GM20000 (cell line): ENCODE measurements at regions not wholly inside any gene's neighbourhood (a gene's known extent, or its start where the extent isn't known, plus 50 kb on each side); places are given as distances from the start of the nearest gene placed in this dataset.

Experiments used
- DNase-seq: peaks from one replicate; pipeline ENCODE4 v3.0.0; 2012; ENCODE audit warnings: low spot score
- TF ChIP-seq, protein P1 (sequence below): IDR thresholded peaks from 2 replicates; pipeline ENCODE4 v1.5.1; 2012; ENCODE audit warnings: mild to moderate bottlenecking, control low read depth; ENCODE audit errors: extremely low read depth, missing control alignments

GRCh38 chr3:102238362-102238761 is 196.5 kb upstream of the ZPLD1 start:
- TF ChIP-seq, protein P1, sequence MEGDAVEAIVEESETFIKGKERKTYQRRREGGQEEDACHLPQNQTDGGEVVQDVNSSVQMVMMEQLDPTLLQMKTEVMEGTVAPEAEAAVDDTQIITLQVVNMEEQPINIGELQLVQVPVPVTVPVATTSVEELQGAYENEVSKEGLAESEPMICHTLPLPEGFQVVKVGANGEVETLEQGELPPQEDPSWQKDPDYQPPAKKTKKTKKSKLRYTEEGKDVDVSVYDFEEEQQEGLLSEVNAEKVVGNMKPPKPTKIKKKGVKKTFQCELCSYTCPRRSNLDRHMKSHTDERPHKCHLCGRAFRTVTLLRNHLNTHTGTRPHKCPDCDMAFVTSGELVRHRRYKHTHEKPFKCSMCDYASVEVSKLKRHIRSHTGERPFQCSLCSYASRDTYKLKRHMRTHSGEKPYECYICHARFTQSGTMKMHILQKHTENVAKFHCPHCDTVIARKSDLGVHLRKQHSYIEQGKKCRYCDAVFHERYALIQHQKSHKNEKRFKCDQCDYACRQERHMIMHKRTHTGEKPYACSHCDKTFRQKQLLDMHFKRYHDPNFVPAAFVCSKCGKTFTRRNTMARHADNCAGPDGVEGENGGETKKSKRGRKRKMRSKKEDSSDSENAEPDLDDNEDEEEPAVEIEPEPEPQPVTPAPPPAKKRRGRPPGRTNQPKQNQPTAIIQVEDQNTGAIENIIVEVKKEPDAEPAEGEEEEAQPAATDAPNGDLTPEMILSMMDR, result no peak
- no peak for DNase-seq

- DNase-seq, result no peak
- TF ChIP-seq, protein P1, result no peak
Measured at GRCh38 chr3:102240720-102241119, 194.1 kb upstream of the ZPLD1 start.

DNA sequence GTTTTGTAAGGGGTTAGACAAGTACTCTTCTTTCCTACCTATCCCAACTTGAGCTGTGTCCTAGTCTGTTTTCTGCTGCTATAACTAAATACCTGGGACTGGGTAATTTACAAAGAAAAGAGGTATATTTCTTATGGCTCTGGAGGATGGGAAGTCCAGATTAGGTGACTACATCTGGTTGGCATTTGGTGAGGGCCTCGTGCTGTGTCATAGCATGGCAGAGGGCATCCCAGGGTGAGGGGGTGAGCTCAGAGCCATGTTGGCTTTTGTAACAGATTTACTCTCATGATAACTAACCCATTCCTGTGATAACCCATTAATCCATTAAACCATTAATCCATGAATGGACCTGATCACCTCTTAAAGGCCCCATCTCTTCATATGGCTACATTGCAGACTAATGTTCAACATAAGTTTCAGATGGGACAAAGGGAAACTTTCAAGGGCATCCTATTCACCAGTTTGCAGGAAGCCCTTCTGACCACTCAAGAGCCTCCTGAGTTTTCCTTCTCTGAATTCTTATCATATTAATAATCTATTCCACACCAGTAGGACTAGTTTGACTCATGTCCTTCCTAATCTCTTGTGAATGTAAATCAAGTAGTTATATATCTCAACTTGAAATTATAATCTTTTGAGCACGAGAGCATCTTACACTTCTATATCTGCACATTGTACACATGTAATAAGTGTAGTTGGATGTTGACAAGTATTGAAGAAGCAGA is 185.7 kb upstream of the ZPLD1 start:
- no peak for DNase-seq
- TF ChIP-seq, protein P1, result no peak

DNA sequence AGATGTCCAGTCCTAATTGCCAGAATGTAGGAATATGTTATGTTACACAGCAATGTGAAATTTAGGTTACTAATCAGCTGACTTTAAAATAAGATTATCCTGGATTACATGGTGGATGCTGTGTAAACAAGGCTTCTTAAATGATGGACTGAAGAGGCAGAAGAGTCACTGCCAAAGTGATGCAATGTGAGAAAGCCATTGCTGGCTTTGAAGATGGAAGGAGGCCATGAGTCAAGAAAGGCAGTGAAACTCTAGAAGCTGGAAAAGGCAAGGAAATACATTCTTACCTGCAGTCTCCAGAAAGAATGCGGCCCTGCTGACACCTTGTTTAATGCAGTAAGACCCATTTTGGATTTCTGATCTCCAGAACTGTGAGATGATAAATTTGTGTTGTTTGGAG is 179.1 kb upstream of the ZPLD1 start:
- DNase-seq, result no peak
- TF ChIP-seq, protein P1, result no peak

DNA sequence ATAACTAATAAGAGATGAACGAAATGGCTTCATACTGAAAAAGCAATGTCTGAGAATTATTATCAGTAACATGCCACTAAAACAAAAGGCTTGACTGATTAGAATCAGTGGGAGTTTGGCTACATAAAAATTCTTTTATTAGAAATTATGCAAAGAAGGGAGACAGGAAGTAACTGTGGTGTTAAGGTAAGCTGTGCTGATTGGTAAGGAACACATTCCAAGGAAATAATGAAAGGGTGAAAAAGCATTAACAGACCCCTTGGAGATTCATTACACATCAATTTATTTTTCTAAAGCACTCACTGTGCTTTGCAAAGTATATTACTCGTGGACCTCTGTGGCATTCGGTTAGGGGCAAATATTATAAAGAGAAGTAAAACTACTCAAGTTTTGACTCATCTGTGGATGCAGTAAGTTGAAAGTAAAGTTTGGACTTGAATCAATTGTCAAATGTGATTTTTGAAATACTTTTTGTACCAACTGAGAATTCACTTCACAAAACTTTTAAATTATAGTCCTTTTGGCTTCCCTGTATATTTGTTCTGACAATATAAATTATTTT is 176.1 kb upstream of the ZPLD1 start:
- peak; percentile 14 for DNase-seq
- TF ChIP-seq, protein P1, result no peak

DNA sequence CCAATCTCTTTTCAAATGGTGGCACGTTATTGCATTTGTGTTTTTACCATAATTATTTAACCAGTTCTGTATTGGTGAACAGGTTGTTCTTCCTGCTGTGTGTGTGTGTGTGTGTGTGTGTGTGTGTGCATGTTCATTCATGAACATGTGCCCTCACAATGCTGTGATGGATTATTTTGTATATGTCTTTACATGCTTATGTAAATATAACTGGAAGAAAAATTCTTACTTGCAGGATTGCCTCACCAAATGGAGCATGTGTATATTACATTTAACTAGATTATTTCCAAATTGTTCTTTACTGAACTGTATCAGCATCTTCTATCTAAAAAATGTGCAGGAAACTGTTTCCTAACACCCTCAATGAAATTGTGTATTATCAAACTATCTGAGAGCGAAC is 175.2 kb upstream of the ZPLD1 start:
- no peak for DNase-seq

GRCh38 chr3:102265720-102266119 is 169.1 kb upstream of the ZPLD1 start:
- DNase-seq, result no peak
- TF ChIP-seq, protein P1, result no peak

More for the DNA sequence above, 175.2 kb upstream of the ZPLD1 start:
- TF ChIP-seq, protein P1, result no peak
